LNCaP clone FGC (cell line): ENCODE measurements at regions not wholly inside any gene's neighbourhood (a gene's known extent, or its start where the extent isn't known, plus 50 kb on each side); places are given as distances from the start of the nearest gene placed in this dataset.

Experiments used
- DNase-seq: peaks from one replicate; pipeline ENCODE4 v3.0.0-alpha.2; 2011; ENCODE audit warnings: low read depth
- H3K4me3 ChIP-seq: 2 replicates; pipeline ENCODE4 v1.5.1; 2011; ENCODE audit warnings: mild to moderate bottlenecking, low read depth, low read length, control low read depth
- TF ChIP-seq, protein P1 (sequence below): IDR thresholded peaks from 2 replicates; pipeline ENCODE4 v1.5.1; 2012; ENCODE audit warnings: mild to moderate bottlenecking; ENCODE audit not compliant: control insufficient read depth, insufficient read depth; ENCODE audit errors: extremely low read depth

DNA sequence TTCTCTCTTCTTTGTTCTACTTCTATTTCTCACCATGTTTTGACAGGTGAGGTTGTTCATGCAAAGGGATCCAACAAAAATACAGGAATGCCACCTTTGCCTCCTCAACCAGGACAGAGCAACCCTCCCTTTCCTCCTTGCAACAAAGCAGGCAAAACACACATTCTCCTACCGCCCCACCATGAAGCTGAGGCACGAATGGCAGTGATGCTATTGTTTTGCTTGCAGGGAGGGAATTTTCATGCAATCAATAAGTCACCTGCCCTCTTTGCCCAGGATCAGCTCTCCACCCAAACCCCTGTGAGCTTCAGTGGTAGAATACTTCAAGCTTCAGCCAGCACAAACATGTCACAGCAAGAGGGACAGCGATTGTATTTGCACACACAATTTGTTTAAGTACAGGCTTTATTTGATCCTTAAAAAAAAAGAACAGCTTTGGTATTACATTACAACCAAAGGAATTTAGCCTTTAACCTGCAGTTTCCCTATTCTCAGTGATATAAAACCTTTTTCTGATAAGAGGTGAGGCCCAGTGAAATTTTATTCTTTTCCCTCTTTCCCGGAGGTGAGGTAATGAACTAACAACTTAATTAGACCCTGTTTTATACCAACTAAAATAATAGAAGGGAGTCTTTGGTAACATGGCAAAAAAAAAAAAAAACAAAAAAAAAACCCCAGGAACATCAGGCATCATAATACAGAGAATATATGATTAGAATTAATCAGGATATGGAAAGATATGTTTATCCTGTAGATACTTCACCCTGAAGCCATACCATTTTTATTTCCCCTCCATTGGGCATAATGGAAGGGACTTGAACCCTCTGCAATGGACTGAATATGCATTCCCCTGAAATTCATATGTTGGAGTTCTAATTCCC lies 87.0 kb upstream of the EEA1 start:
- H3K4me3 ChIP-seq: no peak overlapping the region
- DNase-seq: no peak
- TF ChIP-seq, protein P1, sequence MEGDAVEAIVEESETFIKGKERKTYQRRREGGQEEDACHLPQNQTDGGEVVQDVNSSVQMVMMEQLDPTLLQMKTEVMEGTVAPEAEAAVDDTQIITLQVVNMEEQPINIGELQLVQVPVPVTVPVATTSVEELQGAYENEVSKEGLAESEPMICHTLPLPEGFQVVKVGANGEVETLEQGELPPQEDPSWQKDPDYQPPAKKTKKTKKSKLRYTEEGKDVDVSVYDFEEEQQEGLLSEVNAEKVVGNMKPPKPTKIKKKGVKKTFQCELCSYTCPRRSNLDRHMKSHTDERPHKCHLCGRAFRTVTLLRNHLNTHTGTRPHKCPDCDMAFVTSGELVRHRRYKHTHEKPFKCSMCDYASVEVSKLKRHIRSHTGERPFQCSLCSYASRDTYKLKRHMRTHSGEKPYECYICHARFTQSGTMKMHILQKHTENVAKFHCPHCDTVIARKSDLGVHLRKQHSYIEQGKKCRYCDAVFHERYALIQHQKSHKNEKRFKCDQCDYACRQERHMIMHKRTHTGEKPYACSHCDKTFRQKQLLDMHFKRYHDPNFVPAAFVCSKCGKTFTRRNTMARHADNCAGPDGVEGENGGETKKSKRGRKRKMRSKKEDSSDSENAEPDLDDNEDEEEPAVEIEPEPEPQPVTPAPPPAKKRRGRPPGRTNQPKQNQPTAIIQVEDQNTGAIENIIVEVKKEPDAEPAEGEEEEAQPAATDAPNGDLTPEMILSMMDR: no peak

DNA sequence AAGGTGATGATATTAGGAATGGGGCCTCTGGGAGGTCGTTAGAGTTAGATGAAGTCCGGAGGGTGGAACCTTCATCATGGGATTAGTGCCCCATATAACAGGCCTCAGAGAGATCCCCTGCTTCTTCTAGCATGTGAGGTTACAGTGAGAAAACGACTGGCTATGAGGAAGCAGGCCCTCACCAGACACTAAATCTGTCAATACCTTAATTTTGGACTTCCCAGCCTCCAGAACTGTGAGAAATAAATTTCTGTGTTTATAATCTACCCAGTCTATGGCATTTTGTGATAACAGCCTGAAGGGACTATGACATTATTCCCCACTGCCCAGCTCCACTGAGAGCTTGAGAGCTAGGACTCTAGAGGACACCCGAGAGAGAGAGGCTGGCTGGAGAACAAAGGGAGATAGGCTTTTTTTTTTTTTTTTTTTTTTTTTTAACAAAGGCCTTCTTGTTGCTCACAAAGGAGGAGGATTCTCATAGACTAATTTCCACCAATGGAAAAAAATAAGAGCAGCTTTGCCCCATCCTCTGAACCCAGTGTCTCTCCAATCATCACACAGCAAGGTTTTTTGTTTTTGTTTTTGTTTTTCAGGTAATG lies 87.8 kb upstream of the EEA1 start:
- no peak for DNase-seq
- TF ChIP-seq, protein P1: no peak

DNA sequence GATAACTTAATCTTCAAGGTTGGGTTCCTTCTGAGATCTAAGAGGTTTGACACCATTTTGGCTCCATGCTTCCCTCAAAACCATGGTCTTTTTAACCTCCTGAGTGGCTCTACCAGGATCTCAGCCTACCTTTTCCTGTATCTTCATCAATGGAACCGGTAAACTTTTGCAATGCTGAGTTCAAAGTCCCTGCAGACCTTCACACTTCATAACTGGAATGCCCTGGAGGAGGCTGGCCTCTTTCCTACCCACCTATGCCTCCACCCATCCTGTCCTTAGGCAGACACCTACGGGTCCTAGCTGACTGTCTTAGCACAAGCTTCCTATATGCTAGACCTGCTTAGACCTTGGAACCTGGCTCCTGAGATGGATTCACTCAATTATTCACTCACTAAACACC lies 89.5 kb upstream of the EEA1 start:
- no peak for DNase-seq
- TF ChIP-seq, protein P1: no peak
- no peak overlapping the region for H3K4me3 ChIP-seq

More for the DNA sequence above, 87.8 kb upstream of the EEA1 start:
- no peak overlapping the region for H3K4me3 ChIP-seq

DNA sequence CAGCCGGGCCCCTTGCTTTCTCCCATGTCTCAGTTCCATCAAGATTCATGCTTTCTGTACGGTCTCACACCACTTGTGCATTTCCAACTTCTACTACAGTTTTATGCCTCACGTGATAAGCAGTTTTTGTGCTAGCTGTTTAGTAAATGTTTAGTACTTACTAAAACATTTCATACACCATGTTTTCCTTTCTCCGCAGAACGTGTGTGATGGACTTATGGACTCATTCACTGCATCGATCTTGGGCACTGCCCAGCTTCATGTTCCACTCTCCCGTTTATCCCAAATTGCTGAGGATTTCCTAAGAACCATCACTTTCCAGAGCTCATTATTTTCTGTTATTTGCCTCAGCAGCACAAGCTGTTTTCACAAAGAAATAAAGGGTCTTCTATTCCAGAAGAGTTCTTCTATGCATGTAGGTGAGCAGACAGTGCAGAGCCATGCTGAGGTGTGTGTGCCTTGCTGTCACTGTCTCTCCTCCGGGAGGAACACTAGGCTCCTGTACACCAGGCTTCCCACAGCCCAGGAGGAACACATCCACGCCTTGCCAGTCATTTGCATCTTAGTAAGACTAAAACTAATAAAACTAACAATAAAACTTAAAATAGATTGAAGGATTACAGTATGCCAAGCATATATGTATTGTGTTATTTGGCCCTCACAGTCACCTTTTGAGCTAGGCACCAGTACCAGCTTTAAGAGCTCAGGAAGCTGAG lies 90.3 kb upstream of the EEA1 start:
- DNase-seq: no peak
- H3K4me3 ChIP-seq: no peak overlapping the region
- TF ChIP-seq, protein P1: no peak

DNA sequence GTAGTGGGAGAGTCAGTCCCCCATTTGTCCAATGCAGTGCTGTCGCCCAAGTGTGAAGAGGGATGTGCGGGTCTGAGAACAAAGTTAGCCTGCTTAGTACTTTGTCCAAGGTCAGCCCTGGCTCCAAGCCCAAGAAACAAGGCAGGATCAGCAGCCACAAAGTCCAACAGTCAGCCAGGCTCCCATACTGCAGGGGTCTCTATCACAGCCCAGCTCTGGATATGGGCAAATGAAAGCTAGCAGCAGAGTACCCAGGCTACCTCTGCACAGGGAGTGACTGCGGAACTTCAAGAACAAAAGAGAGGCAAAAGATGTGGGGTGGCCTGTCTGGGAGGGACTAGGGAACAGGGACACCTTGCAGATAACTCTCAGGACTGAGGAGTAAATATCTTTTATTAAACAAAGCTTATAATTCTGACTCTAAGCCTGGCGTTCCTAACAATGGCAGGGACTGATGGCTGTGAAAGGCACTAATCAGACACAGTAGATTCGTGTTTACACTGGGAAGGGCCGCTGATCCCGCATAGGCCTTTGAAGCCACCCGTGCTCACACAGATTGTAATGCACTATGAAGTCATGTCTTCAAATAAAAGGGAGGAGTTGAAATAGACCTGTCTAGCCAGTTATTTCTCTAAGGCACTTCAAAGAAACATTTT lies 91.0 kb upstream of the EEA1 start:
- TF ChIP-seq, protein P1: no peak
- peak; percentile 82 for DNase-seq
- H3K4me3 ChIP-seq: no peak overlapping the region
